Body of pancreas (tissue), 4 donors: ENCODE measurements at regions not wholly inside any gene's neighbourhood (a gene's known extent, or its start where the extent isn't known, plus 50 kb on each side); places are given as distances from the start of the nearest gene placed in this dataset.

Source experiments
- POLR2A ChIP-seq, 3 donors: fragments of 450-650 bp; IDR thresholded peaks; one replicate each; pipeline ENCODE4 v1.6.1; 2016; ENCODE audit warnings: antibody characterized with exemption in 3 of 3, mild to moderate bottlenecking in 2 of 3
- TF ChIP-seq, protein P1 (sequence below), 7 experiments: fragments of 450-650 bp in 4 of 7; fragments of 200-600 bp in 3 of 7; sonication (generic) in 3 of 7; IDR thresholded peaks; one replicate each; pipeline ENCODE4 v1.5.1; 2016 to 2019; ENCODE audit warnings: antibody characterized with exemption in 7 of 7

DNA sequence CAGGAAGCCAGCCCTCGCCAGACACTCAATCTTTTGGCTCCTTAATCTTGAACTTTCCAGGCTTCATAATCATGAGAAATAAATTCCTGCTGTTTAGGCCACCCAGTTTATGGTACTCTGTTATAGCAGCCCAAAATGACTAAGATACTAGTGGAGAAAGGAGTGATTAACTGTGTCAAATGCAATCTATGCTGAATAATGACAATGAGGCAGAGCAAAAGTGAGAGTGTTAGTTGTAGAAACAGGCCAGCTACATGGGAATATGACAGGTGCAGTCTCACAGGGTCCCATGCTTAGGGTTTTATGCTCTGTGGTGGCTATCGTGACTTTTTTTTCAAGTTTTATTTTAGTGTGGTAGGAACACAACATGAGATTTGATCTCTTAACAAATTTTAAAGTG, 888.8 kb downstream of the TTLL7 start:
- TF ChIP-seq, protein P1, sequence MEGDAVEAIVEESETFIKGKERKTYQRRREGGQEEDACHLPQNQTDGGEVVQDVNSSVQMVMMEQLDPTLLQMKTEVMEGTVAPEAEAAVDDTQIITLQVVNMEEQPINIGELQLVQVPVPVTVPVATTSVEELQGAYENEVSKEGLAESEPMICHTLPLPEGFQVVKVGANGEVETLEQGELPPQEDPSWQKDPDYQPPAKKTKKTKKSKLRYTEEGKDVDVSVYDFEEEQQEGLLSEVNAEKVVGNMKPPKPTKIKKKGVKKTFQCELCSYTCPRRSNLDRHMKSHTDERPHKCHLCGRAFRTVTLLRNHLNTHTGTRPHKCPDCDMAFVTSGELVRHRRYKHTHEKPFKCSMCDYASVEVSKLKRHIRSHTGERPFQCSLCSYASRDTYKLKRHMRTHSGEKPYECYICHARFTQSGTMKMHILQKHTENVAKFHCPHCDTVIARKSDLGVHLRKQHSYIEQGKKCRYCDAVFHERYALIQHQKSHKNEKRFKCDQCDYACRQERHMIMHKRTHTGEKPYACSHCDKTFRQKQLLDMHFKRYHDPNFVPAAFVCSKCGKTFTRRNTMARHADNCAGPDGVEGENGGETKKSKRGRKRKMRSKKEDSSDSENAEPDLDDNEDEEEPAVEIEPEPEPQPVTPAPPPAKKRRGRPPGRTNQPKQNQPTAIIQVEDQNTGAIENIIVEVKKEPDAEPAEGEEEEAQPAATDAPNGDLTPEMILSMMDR (IDR thresholded peaks at IDR 0.05) = no peak
- TF ChIP-seq POLR2A (IDR thresholded peaks at IDR 0.05) = no peak
